Central memory CD8-positive, alpha-beta T cell (primary cell): ENCODE measurements at regions not wholly inside any gene's neighbourhood (a gene's known extent, or its start where the extent isn't known, plus 50 kb on each side); places are given as distances from the start of the nearest gene placed in this dataset.

Experiments used
- ATAC-seq: fragments of 150-1000 bp; cut with Tn5 transposase; replicated peaks from 2 replicates; pipeline ENCODE4 v1.10.0; 2022; ENCODE audit warnings: mild to moderate bottlenecking, moderate FRiP score, moderate number of reproducible peaks; ENCODE audit not compliant: poor library complexity, severe bottlenecking; ENCODE audit errors: extremely low read depth
- DNase-seq, 2 donors: peaks; one replicate each; pipeline ENCODE4 v3.0.0; 2021; ENCODE audit warnings: low spot score in 2 of 2
- H3K27ac Mint-ChIP-seq: one replicate; pipeline ENCODE4 v1.8.0; 2022; ENCODE audit warnings: low read depth, mild to moderate bottlenecking, moderate library complexity, mixed read lengths
- H3K27me3 Mint-ChIP-seq: one replicate; pipeline ENCODE4 v1.8.0; 2022; ENCODE audit warnings: mixed read lengths
- H3K36me3 Mint-ChIP-seq: one replicate; pipeline ENCODE4 v1.8.0; 2022; ENCODE audit warnings: mild to moderate bottlenecking, moderate library complexity, mixed read lengths; ENCODE audit not compliant: insufficient read depth
- H3K4me1 Mint-ChIP-seq: one replicate; pipeline ENCODE4 v1.8.0; 2022; ENCODE audit warnings: mixed read lengths
- H3K4me3 Mint-ChIP-seq: one replicate; pipeline ENCODE4 v1.8.0; 2022; ENCODE audit warnings: mild to moderate bottlenecking, moderate library complexity, mixed read lengths
- H3K9me3 Mint-ChIP-seq: one replicate; pipeline ENCODE4 v1.8.0; 2022; ENCODE audit warnings: mixed read lengths

DNA sequence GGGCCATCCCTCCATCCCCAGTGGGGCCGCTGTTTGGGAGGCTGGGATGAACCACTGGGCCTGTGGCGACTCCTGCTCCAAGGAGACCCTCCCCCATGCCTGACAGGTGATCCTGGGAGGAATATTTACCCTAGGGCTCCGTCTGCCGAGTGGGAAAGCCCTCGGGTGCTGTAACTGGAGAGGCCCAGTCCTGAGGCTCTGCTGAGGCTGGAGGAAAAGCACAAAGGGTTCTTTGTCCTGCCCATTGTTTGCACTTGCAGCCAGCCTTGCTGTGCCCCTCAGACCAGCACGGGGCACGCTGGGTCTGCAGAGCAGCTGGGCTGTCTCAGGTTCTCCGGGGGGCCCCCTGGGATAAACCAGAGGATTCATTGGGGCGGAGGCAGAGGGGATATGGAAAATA is 321.1 kb downstream of the MN1 start:
- Mint-ChIP-seq H3K4me3 (no peak overlapping the region), H3K27ac (no peak overlapping the region), H3K36me3 (no peaks in the 10 kb centered on the region), H3K9me3 (no peaks in the 10 kb centered on the region), H3K4me1 (no peaks in the 10 kb centered on the region), H3K27me3 (no peaks in the 10 kb centered on the region)
- DNase-seq (no peak), ATAC-seq (no peak)

DNA sequence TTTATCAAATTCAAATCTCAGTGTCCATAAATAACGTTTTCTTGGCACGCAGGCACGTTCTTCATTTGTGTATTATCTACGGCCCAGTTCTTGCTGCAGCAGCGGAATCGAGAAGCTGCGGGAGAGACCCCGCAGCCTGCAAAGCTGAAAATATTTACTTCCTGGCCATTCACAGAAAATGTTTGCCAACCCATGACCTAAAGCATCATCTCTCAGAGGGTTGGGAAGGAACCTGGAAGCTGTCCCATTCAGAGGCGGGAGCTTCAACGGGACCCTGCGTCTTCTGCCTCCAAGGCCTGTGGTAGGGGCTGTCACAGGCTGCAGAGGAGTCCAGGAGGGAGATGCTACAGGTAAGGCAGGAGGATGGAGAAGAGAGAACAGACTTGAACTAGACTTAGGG is 319.2 kb downstream of the MN1 start:
- Mint-ChIP-seq H3K4me3 (no peak overlapping the region), H3K4me1 (no peaks in the 10 kb centered on the region), H3K36me3 (no peaks in the 10 kb centered on the region), H3K9me3 (no peaks in the 10 kb centered on the region), H3K27ac (no peak overlapping the region), H3K27me3 (no peaks in the 10 kb centered on the region)
- ATAC-seq (no peak), DNase-seq (no peak)

GRCh38 chr22:27483095-27483785 is 318.3 kb downstream of the MN1 start:
- H3K9me3 Mint-ChIP-seq = no peaks in the 10 kb centered on the region
- no peaks in the 10 kb centered on the region for H3K4me1 Mint-ChIP-seq
- ATAC-seq (no peak), DNase-seq (no peak)
- no peaks in the 10 kb centered on the region for H3K27me3 Mint-ChIP-seq
- no peak overlapping the region for H3K4me3 Mint-ChIP-seq
- H3K36me3 Mint-ChIP-seq = no peaks in the 10 kb centered on the region
- no peak overlapping the region for H3K27ac Mint-ChIP-seq

DNA sequence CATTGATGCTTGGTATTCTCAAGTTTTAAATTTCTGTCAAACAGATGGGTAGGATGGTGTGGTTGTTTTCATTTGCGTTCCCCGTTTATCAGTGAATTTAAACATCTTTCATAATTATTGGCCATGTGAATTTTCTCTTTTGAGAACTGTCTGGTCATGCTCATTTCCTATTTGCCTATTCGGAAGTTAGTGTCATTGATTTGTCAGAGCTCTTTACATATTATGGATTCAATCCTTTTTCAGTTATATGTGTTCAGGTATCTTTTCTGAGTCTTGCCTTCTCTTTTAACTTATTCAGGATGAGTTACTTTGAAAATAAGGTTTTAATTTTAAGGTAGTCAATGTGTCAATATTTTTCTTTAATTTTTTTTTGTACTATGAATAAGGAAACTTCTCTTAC is 315.7 kb downstream of the MN1 start:
- ATAC-seq = no peak
- H3K36me3 Mint-ChIP-seq = no peaks in the 10 kb centered on the region
- H3K4me1 Mint-ChIP-seq = no peaks in the 10 kb centered on the region
- no peak for DNase-seq
- no peak overlapping the region for H3K27ac Mint-ChIP-seq
- H3K4me3 Mint-ChIP-seq = no peak overlapping the region
- no peaks in the 10 kb centered on the region for H3K9me3 Mint-ChIP-seq
- peaks cover 6% of the 10 kb centered on the region for H3K27me3 Mint-ChIP-seq

GRCh38 chr22:27487600-27488452 is 313.7 kb downstream of the MN1 start:
- H3K27ac Mint-ChIP-seq = no peak overlapping the region
- H3K9me3 Mint-ChIP-seq = peaks cover 17% of the 10 kb centered on the region
- DNase-seq (no peak), ATAC-seq (no peak)
- H3K4me1 Mint-ChIP-seq = peaks cover 3% of the 10 kb centered on the region
- H3K27me3 Mint-ChIP-seq = peaks cover 6% of the 10 kb centered on the region
- H3K36me3 Mint-ChIP-seq = no peaks in the 10 kb centered on the region
- H3K4me3 Mint-ChIP-seq = no peak overlapping the region

DNA sequence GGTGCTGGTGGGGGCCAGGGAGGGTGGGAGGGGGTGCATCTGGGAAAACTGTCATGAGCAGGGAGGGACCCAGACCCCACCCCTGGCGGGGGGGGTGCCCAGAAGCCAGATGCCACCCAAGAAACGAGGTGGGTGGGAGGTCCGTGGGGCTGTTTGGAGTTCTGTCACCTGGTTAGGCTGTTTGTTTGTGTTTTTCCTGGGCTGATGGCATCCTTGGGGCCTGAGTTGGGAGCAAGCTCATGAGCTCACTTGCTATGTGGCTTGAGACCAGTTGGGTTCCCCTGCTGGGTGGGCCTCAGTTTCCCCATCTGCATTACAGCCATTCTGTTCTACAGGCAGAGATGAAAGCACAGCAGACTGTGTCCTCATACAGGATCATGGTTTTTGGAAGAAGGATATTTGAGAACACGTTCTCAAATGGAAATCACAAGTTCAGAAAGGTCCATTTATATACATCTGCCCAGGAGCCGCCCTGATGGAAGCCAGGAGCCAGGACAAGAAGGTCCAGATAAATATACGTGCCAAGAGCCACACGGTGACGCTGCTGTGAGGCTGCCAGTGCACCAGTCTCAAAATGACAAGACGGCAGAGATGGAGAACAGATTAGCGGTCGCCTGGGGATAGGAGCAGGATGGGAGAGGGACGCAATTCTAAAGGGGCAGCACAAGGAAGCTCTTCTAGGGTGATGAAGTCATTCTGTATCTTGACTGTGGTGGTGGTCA is 312.9 kb downstream of the MN1 start:
- ATAC-seq (no peak), DNase-seq (no peak)
- no peak overlapping the region for H3K4me3 Mint-ChIP-seq
- peaks cover 19% of the 10 kb centered on the region for H3K9me3 Mint-ChIP-seq
- peaks cover 6% of the 10 kb centered on the region for H3K27me3 Mint-ChIP-seq
- peaks cover 5% of the 10 kb centered on the region for H3K4me1 Mint-ChIP-seq
- no peaks in the 10 kb centered on the region for H3K36me3 Mint-ChIP-seq
- no peak overlapping the region for H3K27ac Mint-ChIP-seq

DNA sequence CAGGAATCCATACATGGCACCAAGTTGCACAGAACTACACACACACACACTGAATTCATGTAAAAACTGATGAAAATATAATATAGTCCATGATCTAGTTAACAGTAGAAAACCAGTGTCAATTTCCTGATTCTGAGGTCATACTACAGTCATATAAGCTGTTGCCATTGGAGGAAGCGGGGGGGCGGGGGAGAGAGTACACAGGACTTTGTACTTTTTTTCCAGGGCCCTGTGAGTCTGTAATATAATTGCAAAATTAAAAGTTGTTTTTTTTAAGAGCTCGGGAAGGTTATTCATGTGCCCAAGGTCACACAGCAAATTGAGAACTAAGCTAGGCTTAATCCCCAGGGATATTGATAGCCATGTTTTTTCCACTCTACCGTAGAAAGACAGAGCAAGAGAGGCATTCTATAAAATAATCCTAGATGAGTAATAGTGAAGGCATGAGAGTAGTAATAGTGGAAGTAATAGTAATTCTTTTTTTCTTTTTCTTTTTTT is 312.3 kb downstream of the MN1 start:
- DNase-seq (no peak), ATAC-seq (no peak)
- Mint-ChIP-seq H3K4me1 (peaks cover 5% of the 10 kb centered on the region), H3K9me3 (peaks cover 19% of the 10 kb centered on the region), H3K27me3 (peaks cover 6% of the 10 kb centered on the region), H3K36me3 (no peaks in the 10 kb centered on the region), H3K27ac (no peak overlapping the region), H3K4me3 (no peak overlapping the region)

DNA sequence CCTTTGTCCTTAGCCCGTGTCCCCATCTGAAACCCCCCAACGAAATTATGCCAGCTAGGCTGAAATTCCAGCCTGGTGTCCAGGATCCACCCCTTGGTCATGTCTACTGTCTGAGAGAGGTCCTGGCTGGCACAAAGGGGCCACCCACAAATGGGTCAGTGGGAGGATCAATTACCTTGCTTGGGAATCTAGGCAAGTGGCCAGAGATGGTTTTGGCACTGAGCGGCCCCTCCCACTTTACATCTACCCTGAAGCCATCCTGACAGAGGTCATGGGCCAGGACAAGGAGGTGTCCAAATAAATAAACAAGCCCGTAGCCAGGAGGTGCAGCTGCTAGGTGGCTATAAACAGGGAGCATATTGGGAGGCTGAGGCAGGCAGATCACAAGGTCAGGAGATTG is 311.5 kb downstream of the MN1 start:
- Mint-ChIP-seq H3K36me3 (no peaks in the 10 kb centered on the region), H3K4me3 (no peak overlapping the region), H3K9me3 (peaks cover 19% of the 10 kb centered on the region), H3K27ac (no peak overlapping the region), H3K4me1 (peaks cover 5% of the 10 kb centered on the region), H3K27me3 (peaks cover 6% of the 10 kb centered on the region)
- DNase-seq = no peak
- no peak for ATAC-seq

GRCh38 chr22:27491888-27492287 is 309.7 kb downstream of the MN1 start:
- H3K4me3 Mint-ChIP-seq = no peak overlapping the region
- no peak for ATAC-seq
- H3K27me3 Mint-ChIP-seq = peaks cover 6% of the 10 kb centered on the region
- no peak overlapping the region for H3K27ac Mint-ChIP-seq
- no peak for DNase-seq
- H3K4me1 Mint-ChIP-seq = peaks cover 5% of the 10 kb centered on the region
- H3K9me3 Mint-ChIP-seq = peaks cover 19% of the 10 kb centered on the region
- no peaks in the 10 kb centered on the region for H3K36me3 Mint-ChIP-seq

DNA sequence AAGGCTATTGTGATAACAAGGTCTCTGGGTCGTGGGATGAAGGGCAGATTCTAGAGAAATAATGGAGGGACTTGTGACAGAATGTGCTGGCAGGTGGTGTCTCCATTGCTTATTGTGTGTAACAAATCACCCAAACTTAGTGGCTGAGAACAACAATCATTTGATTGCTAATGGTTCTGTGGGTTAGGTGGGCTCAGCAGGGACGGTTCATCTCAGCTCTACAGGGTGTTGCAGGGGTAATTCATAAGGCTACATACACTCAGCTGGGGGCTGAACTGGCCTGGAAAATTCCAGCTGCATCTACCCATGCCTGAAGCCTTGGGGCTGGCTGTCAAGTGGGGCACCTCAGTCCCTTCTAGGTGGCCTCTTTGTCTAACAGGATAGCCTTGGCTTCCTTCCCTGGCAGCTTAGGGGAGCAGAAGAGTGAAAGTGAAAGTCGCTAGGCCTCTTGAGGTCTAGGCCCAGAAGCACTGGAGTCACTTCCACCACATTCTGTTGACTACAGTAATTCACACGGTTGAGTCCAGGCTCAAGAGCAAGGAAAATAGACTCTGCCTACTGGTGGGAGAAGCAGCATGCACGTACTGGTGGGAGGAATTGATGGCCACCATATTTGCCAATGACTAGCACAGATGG is 308.9 kb downstream of the MN1 start:
- no peak overlapping the region for H3K4me3 Mint-ChIP-seq
- H3K27ac Mint-ChIP-seq = no peak overlapping the region
- peaks cover 6% of the 10 kb centered on the region for H3K27me3 Mint-ChIP-seq
- H3K9me3 Mint-ChIP-seq = peaks cover 19% of the 10 kb centered on the region
- no peak for ATAC-seq
- no peaks in the 10 kb centered on the region for H3K36me3 Mint-ChIP-seq
- H3K4me1 Mint-ChIP-seq = peaks cover 5% of the 10 kb centered on the region
- no peak for DNase-seq

- H3K4me3 Mint-ChIP-seq = no peak overlapping the region
- H3K27me3 Mint-ChIP-seq = peaks cover 6% of the 10 kb centered on the region
- DNase-seq (no peak), ATAC-seq (no peak)
- H3K4me1 Mint-ChIP-seq = peaks cover 5% of the 10 kb centered on the region
- H3K9me3 Mint-ChIP-seq = peaks cover 19% of the 10 kb centered on the region
- H3K27ac Mint-ChIP-seq = no peak overlapping the region
- H3K36me3 Mint-ChIP-seq = no peaks in the 10 kb centered on the region
Measured at GRCh38 chr22:27493796-27494195, 307.8 kb downstream of the MN1 start.

DNA sequence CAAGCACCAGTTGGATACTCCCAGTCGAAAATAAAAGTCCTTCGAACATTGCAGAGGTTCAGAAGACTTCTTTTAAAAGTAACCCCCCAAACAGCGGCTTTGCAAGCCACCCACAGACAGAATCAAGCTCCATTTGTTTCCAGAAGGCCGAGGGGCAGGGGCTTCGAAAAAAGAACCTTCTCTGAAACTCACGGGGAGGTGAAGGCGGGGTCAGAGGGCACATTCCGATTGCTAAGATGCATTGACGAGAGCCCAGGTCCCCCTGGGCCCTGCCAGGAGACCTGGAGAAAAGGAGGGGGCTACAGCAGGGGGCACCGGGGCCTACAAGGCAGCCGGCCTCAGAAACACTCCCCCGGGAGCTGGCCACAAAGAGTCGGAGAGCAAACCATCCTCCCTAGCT is 306.8 kb downstream of the MN1 start:
- H3K27ac Mint-ChIP-seq = no peak overlapping the region
- DNase-seq (no peak), ATAC-seq (no peak)
- H3K27me3 Mint-ChIP-seq = peaks cover 5% of the 10 kb centered on the region
- peaks cover 5% of the 10 kb centered on the region for H3K4me1 Mint-ChIP-seq
- H3K36me3 Mint-ChIP-seq = no peaks in the 10 kb centered on the region
- peaks cover 19% of the 10 kb centered on the region for H3K9me3 Mint-ChIP-seq
- no peak overlapping the region for H3K4me3 Mint-ChIP-seq
